Psoas muscle (tissue), 7 donors: ENCODE measurements at regions not wholly inside any gene's neighbourhood (a gene's known extent, or its start where the extent isn't known, plus 50 kb on each side); places are given as distances from the start of the nearest gene placed in this dataset.
A peak's percentile ranks its signal among the peaks of the same experiment; 100 is the strongest.
"Not testable (repeated sequence)": the region's sequence is repeated elsewhere in the genome, so short reads cannot be mapped to it uniquely, and the experiment has no call there.

Experiments
- ATAC-seq, 4 donors: fragments of 200-7000 bp; cut with Tn5 transposase; one replicate each; pipeline ENCODE4 v1.9.1; 2020; ENCODE audit warnings: moderate library complexity in 3 of 4, mild to moderate bottlenecking in 2 of 4
- DNase-seq, 2 donors: peaks; one replicate each; pipeline ENCODE4 v3.0.0-alpha.2; 2020
- H3K27ac ChIP-seq: fragments of 200-600 bp; one replicate; pipeline ENCODE4 v1.8.0; 2022
- H3K27me3 ChIP-seq, 3 donors: fragments of 200-600 bp in 1 of 3; one replicate each; pipeline versions ENCODE4 v1.6.1 to v1.8.0; 2013 to 2022; ENCODE audit warnings: low read length in 2 of 3, mild to moderate bottlenecking in 2 of 3, moderate library complexity in 1 of 3; ENCODE audit not compliant: insufficient read depth in 3 of 3
- H3K36me3 ChIP-seq, 2 donors: fragments of 200-600 bp in 1 of 2; one replicate each; pipeline versions ENCODE4 v1.6.1 to v1.8.0; 2013 to 2022; ENCODE audit warnings: low read depth in 1 of 2, mild to moderate bottlenecking in 1 of 2, moderate library complexity in 1 of 2; ENCODE audit not compliant: insufficient read depth in 1 of 2
- H3K4me1 ChIP-seq: fragments of 200-600 bp; one replicate; pipeline ENCODE4 v1.8.0; 2022
- H3K4me3 ChIP-seq: fragments of 200-600 bp; one replicate; pipeline ENCODE4 v1.8.0; 2022; ENCODE audit warnings: mild to moderate bottlenecking
- H3K9me3 ChIP-seq: fragments of 200-600 bp; one replicate; pipeline ENCODE4 v1.8.0; 2022
- WGBS, 3 donors: extraction: QIAGEN DNeasy Blood & Tissue Kit; methylation state at CpG; one replicate each; pipeline versions ENCODE4 v1.1.6 to v1.1.7; 2013; 5-methylcytosine and 5-hydroxymethylcytosine counted together
- intact Hi-C, 2 donors: fragments of 100-400 bp; cut with DNase I; formaldehyde crosslinking; loops; one replicate each; pipeline versions ENCODE4 v1.11.0 to v1.14.2; 2022
- donor health status: healthy with polysubstance abuse.
- donor health status: DM: no; HTN: no; CAD: no; lungs with moderate emphysema.
- donor health status: Bipolar disorder and iron deficiency.
- donor health status: healthy.
- donor health status: DM: yes; HTN: yes; CAD: no.
- donor health status: DM: no; HTN: no; CAD: no.
- donor health status: DM: yes; HTN: yes; CAD: no.

GRCh38 chr9:42798571-42798970, 615.1 kb downstream of the SPATA31A6 start:
- DNase-seq, intact Hi-C loops, H3K27me3 ChIP-seq, H3K4me3 ChIP-seq, H3K36me3 ChIP-seq, ATAC-seq, H3K4me1 ChIP-seq, H3K27ac ChIP-seq, H3K9me3 ChIP-seq: not testable (repeated sequence)
- WGBS, 3 donors = 5 to 23% (median 12%) methylated on average over 1 of the region's 1 CpG

- ATAC-seq, intact Hi-C loops: not testable (repeated sequence)
- 44 to 66% (median 59%) methylated on average over 4 of the region's 4 CpGs for WGBS, 3 donors
Measured at GRCh38 chr9:42802716-42803115, 619.3 kb downstream of the SPATA31A6 start.

GRCh38 chr9:42806674-42807073, 623.2 kb downstream of the SPATA31A6 start:
- 22 to 27% (median 25%) methylated on average over 19 to 21 of the region's 25 CpGs for WGBS, 3 donors
- peak in 3 of 4 donors; percentile 46 to 70 (median 61) for ATAC-seq
- not testable (repeated sequence) for H3K27me3 ChIP-seq

More at GRCh38 chr9:42802716-42803115, 619.3 kb downstream of the SPATA31A6 start:
- H3K36me3 ChIP-seq, H3K4me1 ChIP-seq, H3K27ac ChIP-seq, H3K9me3 ChIP-seq, H3K4me3 ChIP-seq, DNase-seq, H3K27me3 ChIP-seq: not testable (repeated sequence)

GRCh38 chr9:42821468-42821867, 638.0 kb downstream of the SPATA31A6 start:
- intact Hi-C loops, H3K4me3 ChIP-seq, H3K27ac ChIP-seq, DNase-seq, H3K27me3 ChIP-seq, H3K36me3 ChIP-seq, H3K9me3 ChIP-seq, ATAC-seq, H3K4me1 ChIP-seq: not testable (repeated sequence)
- WGBS, 3 donors = 64 to 82% (median 80%) methylated on average over 1 of the region's 1 CpG

More at GRCh38 chr9:42806674-42807073, 623.2 kb downstream of the SPATA31A6 start:
- peak in 1 of 2 donors; percentile 14 for DNase-seq
- H3K9me3 ChIP-seq, intact Hi-C loops, H3K4me3 ChIP-seq, H3K27ac ChIP-seq, H3K4me1 ChIP-seq, H3K36me3 ChIP-seq: not testable (repeated sequence)

- H3K9me3 ChIP-seq, H3K4me3 ChIP-seq, H3K27ac ChIP-seq, ATAC-seq, DNase-seq, H3K36me3 ChIP-seq, H3K27me3 ChIP-seq, H3K4me1 ChIP-seq, intact Hi-C loops: not testable (repeated sequence)
- no CpG with 5 or more reads among the region's 3 CpGs for WGBS, 3 donors
Measured at GRCh38 chr9:42848156-42848555, 664.7 kb downstream of the SPATA31A6 start.

- H3K4me1 ChIP-seq, H3K36me3 ChIP-seq, H3K27me3 ChIP-seq, H3K4me3 ChIP-seq, ATAC-seq, H3K9me3 ChIP-seq, H3K27ac ChIP-seq, intact Hi-C loops: not testable (repeated sequence)
- DNase-seq = peak in 1 of 2 donors; percentile 13
- WGBS, 3 donors = 28 to 39% (median 37%) methylated on average over 25 to 44 of the region's 48 CpGs
Measured at GRCh38 chr9:42850896-42851693, 667.6 kb downstream of the SPATA31A6 start.

GRCh38 chr9:42851701-42852100, 668.2 kb downstream of the SPATA31A6 start:
- DNase-seq = peak in 1 of 2 donors; percentile 32
- H3K9me3 ChIP-seq, H3K4me1 ChIP-seq, H3K36me3 ChIP-seq, H3K27ac ChIP-seq, ATAC-seq, intact Hi-C loops, H3K27me3 ChIP-seq: not testable (repeated sequence)
- WGBS, 3 donors = 11 to 16% (median 15%) methylated on average over 7 to 23 of the region's 23 CpGs
- peak overlapping the region; percentile 50 for H3K4me3 ChIP-seq

GRCh38 chr9:42852133-42852930, 668.9 kb downstream of the SPATA31A6 start:
- H3K27ac ChIP-seq, H3K36me3 ChIP-seq, H3K9me3 ChIP-seq, H3K4me1 ChIP-seq, ATAC-seq, H3K27me3 ChIP-seq, intact Hi-C loops: not testable (repeated sequence)
- 4 to 16% (median 5%) methylated on average over 46 to 66 of the region's 66 CpGs for WGBS, 3 donors
- peak overlapping the region; percentile 50 for H3K4me3 ChIP-seq
- DNase-seq = peak; percentile 43 to 53

GRCh38 chr9:42860133-42860532, 676.7 kb downstream of the SPATA31A6 start:
- 58 to 72% (median 61%) methylated on average over 1 of the region's 1 CpG for WGBS, 3 donors
- H3K27ac ChIP-seq, H3K36me3 ChIP-seq, DNase-seq, intact Hi-C loops, ATAC-seq, H3K9me3 ChIP-seq, H3K27me3 ChIP-seq, H3K4me3 ChIP-seq, H3K4me1 ChIP-seq: not testable (repeated sequence)

- WGBS, 3 donors = 18 to 48% (median 33%) methylated on average over 1 of the region's 1 CpG
- H3K36me3 ChIP-seq, H3K9me3 ChIP-seq, H3K4me1 ChIP-seq, H3K27ac ChIP-seq, intact Hi-C loops, H3K4me3 ChIP-seq, DNase-seq, ATAC-seq, H3K27me3 ChIP-seq: not testable (repeated sequence)
Measured at GRCh38 chr9:42862465-42862864, 679.0 kb downstream of the SPATA31A6 start.
